Uterus (tissue), 2 donors: ENCODE measurements at regions not wholly inside any gene's neighbourhood (a gene's known extent, or its start where the extent isn't known, plus 50 kb on each side); places are given as distances from the start of the nearest gene placed in this dataset.

ENCODE experiments used
- CTCF ChIP-seq, 4 experiments: fragments of 200-600 bp in 2 of 4; fragments of 450-650 bp in 2 of 4; sonication (generic) in 2 of 4; IDR thresholded peaks; one replicate each; pipeline ENCODE4 v1.5.1; 2016 to 2019; ENCODE audit warnings: antibody characterized with exemption in 4 of 4, mild to moderate bottlenecking in 2 of 4, moderate library complexity in 1 of 4
- POLR2A ChIP-seq, 2 donors: fragments of 450-650 bp; IDR thresholded peaks; one replicate each; pipeline ENCODE4 v1.6.1; 2016; ENCODE audit warnings: antibody characterized with exemption in 2 of 2, mild to moderate bottlenecking in 1 of 2, moderate library complexity in 1 of 2

DNA sequence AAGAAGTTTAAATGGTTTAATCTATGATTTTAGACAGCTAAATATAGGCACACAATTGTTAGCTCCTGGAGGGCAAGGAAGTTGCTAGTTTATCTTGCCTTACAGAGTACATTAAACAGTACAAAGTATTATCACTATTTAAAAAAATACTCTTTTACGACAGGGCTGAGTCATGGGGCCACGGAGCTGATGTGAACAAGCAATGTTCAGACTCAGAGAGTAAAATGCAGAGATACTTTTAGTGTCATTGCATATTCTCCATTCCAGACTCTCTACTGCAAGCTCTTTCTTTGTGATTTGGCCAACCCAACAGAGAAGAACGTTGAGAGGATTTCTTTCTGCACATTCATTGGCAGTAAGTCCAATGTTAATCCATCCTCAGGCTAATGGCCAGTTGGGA lies 352.4 kb downstream of the SPRY2 start:
- TF ChIP-seq POLR2A (IDR thresholded peaks at IDR 0.05) (no peak), CTCF (IDR thresholded peaks at IDR 0.05) (no peak)
